HCT116 (cell line): ENCODE measurements at regions not wholly inside any gene's neighbourhood (a gene's known extent, or its start where the extent isn't known, plus 50 kb on each side); places are given as distances from the start of the nearest gene placed in this dataset.

Experiments used
- CTCF ChIP-seq, 3 experiments: fragments of 200-600 bp in 1 of 3; sonication (generic) in 1 of 3; IDR thresholded peaks in 2 of 3; conservative IDR thresholded peaks in 1 of 3; 2 replicates each; pipeline ENCODE4 v1.5.1; 2012 to 2017; ENCODE audit warnings: low read depth in 2 of 3, low read length in 2 of 3, antibody characterized with exemption in 1 of 3, borderline replicate concordance in 1 of 3, control low read depth in 1 of 3, mild to moderate bottlenecking in 1 of 3, mixed read lengths in 1 of 3, mixed run types in 1 of 3, moderate library complexity in 1 of 3; ENCODE audit not compliant: insufficient read depth in 1 of 3
- EGR1 ChIP-seq: IDR thresholded peaks from 2 replicates; pipeline ENCODE4 v1.6.1; 2012; ENCODE audit warnings: low read depth
- EZH2phosphoT487 ChIP-seq: fragments of 200-600 bp; IDR thresholded peaks from 2 replicates; pipeline ENCODE4 v1.6.1; 2018; ENCODE audit warnings: antibody characterized with exemption, borderline replicate concordance
- POLR2A ChIP-seq: IDR thresholded peaks from 2 replicates; pipeline ENCODE4 v1.7.0; 2011; ENCODE audit warnings: borderline replicate concordance; ENCODE audit not compliant: insufficient read depth, insufficient read length; ENCODE audit errors: extremely low read depth
- RAD21 ChIP-seq: IDR thresholded peaks from 2 replicates; pipeline ENCODE4 v1.6.1; 2012; ENCODE audit warnings: low read depth, mild to moderate bottlenecking
- REST ChIP-seq: IDR thresholded peaks from 2 replicates; pipeline ENCODE4 v1.6.1; 2012; ENCODE audit warnings: low read depth
- YY1 ChIP-seq: IDR thresholded peaks from 2 replicates; pipeline ENCODE4 v1.6.1; 2011; ENCODE audit warnings: low read length, low read depth, moderate library complexity, mild to moderate bottlenecking; ENCODE audit not compliant: insufficient replicate concordance; ENCODE audit errors: extremely low read depth
- TF ChIP-seq, protein P1 (sequence below): IDR thresholded peaks from 2 replicates; pipeline ENCODE4 v1.6.1; 2012
- TF ChIP-seq, protein P2 (sequence below): IDR thresholded peaks from 2 replicates; pipeline ENCODE4 v1.6.1; 2012

- TF ChIP-seq POLR2A (no peak), EGR1 (no peak), EZH2phosphoT487 (no peak), YY1 (no peak), CTCF (IDR thresholded peaks at IDR 0.05 in 2 of 3, conservative IDR thresholded peaks at IDR 0.05 in 1 of 3; ENCODE audit: borderline replicate concordance in 1 of 3, insufficient read depth in 1 of 3, low read depth in 2 of 3, low read length in 2 of 3) (no peak), REST (no peak), RAD21 (no peak)
- TF ChIP-seq, protein P1, sequence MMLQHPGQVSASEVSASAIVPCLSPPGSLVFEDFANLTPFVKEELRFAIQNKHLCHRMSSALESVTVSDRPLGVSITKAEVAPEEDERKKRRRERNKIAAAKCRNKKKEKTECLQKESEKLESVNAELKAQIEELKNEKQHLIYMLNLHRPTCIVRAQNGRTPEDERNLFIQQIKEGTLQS: no peak
- TF ChIP-seq, protein P2, sequence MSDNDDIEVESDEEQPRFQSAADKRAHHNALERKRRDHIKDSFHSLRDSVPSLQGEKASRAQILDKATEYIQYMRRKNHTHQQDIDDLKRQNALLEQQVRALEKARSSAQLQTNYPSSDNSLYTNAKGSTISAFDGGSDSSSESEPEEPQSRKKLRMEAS: no peak
Measured at GRCh38 chr6:144886682-144887081, 601.5 kb downstream of the UTRN start.
